Activated CD4-positive, alpha-beta T cell treated with anti-CD3 and anti-CD28 coated beads for 48 hours (primary cell): ENCODE measurements at regions not wholly inside any gene's neighbourhood (a gene's known extent, or its start where the extent isn't known, plus 50 kb on each side); places are given as distances from the start of the nearest gene placed in this dataset.
A peak's percentile ranks its signal among the peaks of the same experiment; 100 is the strongest.

ENCODE experiments used
- DNase-seq: peaks from one replicate; pipeline ENCODE4 v3.0.0-alpha.2; 2020

DNA sequence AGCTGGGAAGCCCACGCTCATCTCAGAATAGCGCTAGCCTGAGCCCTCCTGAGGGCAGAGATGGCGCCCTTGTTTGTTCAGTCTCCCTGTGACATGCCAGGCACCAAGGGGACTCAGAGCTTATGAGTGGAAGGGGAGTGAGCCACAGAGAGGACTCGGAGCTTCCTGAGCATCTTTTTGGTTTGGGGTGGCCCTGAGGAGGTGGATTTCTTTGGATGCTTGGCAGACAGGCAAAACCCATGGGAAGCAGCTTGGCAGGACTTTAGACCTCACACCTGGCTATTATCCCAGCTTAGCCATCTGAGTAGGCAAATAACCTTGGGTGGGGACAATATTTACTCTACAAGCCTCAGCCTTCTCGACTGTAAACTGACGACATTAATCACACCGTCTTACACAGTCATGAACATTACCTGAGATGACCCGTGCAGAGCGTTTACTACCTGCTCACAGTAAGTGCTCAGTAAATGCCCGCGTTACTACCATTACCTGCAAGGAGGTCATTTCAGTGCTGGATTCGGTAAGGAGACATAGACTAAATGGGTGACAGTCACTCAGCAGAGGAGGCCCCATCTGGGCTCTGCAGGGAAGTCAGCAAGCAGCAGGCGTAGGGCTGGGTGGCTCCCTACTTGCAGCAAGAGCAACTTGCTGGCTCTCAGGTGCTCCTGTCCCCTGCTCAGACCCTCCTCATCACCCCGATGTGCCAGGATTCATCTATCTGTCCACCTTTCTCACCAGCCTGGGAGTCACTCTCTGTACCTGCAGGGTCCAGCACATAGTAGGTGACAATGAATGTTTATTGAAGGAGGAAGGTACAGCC lies 54.9 kb downstream of the KLHDC7A start:
- DNase-seq, result no peak

DNA sequence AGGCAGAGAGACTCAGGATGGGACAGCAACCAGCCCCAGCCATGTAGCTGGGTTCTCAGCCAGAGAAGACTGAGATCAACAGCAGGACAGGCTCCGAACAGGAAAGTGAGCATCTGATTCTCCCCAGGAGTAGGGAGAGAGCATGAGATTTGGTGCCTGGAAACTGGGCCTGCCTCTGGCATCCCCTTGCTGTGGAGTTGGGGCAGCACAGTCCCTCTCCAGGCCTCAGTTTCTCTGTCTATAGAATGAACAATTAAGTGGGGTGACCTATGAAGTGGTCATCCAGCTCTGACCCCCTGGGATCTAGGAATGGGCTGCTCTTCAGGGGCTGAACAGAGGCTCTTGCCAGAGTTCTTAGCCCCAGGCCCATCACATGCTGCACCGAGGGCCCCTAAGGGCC lies 55.6 kb downstream of the KLHDC7A start:
- DNase-seq, result no peak

DNA sequence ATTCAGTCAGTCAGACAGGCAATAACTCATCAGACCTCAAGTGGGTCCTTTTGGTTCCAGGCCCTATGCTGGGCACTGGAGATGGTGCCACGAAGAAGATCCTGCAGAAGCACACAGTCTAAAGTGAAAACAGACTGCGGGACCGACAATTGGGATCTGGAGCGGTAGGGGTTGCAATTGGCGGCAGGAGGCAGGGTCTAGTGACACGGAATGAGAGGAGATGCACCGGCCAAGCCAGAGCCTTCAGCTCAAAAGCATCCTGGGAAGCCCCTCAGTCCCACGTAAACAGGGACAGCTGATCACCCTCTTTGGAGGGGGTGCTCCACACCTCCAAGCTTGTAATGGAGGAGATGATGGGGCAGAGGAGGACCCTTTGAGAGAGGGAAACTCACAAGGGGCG lies 56.2 kb downstream of the KLHDC7A start:
- DNase-seq, result no peak

DNA sequence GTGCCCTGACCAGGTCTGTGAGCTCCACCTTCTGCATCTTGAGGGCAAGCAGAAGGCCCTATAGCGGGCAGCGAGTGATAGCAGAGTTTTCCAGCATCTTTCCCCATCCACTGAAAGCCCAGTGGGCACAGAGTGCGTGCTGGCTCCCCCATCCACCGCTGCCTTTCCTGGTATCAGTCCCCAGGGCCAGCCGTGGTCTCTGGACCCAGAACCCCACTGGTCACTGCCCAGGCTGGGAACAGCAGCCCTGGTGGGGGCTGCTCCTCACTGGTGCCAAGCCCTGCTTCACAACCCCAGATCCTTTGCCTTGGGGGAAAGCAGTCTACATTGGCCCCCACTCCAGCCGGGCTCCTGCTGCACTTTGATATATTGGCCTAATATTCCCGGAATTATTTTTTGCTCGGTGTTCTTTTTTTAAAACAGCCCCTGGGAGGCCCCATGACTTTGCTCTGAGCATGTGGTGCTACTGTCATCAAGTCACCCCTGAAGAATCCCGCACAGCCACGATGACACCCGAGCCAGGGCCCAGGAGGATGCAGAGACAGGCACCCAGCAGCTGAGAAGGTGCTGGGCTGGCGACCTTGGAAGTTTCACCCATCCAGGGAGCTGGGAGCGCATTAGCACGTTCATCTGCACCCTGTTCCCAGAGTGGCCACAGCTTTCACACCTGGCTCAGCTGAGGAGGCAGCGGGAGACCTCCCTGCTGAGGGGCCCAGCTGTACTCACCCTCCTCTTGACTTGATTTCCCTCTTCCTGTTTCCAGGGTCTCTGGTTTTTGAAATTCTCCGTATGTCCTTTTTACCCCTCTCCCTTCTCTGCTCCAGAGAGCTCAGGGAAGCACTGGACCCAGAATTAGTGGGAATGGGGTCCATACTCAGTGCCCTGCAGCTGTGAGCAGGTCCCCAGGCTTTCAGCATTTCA lies 56.9 kb downstream of the KLHDC7A start:
- no peak for DNase-seq

GRCh38 chr1:18539171-18539570 lies 58.4 kb downstream of the KLHDC7A start:
- DNase-seq, result no peak

DNA sequence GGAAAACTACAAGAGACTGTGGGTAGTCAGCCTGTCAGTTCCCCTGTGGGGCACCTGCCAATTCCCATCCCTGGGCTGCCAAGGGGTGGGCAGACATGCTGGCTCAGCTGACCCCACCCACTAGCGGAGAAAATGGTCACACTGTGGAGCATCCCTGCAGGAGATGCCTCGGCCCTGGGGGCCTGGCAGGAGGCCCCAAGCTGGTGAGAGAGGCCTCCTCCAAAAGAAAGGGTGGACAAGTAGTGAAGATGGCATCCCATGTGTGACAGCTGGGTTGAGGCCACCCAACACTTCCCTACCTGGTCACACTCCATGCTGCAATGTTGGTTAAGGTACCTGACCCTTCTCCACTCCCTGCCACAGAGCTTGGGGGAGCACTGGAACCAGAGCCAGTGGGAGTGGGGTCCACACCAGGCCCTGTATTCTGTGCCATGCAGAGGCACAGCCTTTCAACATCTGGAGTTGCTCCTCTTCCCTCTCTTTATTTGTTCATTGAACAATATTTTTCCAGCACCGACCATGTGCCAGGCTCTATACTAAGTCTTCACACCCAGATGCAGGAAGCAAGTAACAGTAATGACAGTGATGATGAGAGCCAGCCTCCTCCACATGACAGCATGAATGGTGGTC lies 59.5 kb downstream of the KLHDC7A start:
- no peak for DNase-seq

DNA sequence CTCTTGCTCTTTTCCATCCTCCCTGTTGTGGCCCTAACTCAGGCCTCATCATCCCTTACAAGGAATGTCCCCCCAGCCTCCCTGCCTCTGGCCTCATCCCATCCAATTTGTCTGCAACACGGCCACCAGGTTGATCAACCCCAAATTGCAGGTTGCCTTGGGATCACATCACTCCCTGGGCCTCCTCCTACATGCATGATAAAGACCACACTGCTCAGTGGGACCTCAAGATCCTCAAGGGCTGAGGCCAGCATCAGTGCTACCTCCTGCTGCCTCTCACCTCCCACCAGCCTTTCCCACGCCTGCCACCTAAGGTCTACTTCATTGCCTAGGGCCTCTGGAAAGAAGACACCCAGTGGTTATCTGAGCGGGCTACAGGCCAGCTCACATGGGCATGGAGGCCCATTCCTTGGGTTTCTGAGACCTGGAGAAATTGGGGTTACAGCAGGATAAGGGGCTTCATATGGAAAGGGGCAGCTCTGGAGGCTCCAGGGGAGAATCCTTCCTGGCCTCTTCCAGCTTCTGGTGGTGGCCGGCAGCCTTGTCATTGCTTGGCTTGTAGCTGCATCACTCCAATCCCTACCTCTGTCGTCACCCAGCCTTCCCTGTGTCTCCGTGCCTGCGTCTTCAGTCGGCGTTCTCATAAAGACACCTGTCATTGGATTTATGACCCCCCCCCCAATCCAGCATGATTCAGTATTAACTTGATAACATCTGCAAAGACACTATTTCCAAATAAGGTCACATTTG lies 60.5 kb downstream of the KLHDC7A start:
- DNase-seq, result no peak

DNA sequence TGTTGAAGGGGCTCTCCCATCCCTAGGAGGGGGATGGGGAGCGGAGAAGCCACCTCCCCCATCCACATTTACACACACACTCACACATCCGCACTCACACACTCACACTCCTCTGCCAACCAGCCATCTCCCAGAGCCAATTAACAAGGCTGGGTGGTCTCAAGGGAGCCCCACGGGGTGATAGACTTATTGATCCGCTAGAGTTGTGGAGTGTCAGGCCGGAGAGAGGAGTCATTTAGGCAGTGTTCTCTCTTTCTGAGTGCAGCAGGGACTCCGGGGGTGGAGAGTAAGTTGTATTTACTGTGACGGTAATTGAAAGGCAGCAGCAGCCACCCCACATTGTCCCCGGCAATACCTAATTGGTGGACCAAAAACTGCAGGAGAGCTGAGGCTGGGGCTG lies 61.6 kb downstream of the KLHDC7A start:
- DNase-seq, result no peak

- no peak for DNase-seq
Measured at GRCh38 chr1:18546026-18546425, 65.3 kb downstream of the KLHDC7A start.

DNA sequence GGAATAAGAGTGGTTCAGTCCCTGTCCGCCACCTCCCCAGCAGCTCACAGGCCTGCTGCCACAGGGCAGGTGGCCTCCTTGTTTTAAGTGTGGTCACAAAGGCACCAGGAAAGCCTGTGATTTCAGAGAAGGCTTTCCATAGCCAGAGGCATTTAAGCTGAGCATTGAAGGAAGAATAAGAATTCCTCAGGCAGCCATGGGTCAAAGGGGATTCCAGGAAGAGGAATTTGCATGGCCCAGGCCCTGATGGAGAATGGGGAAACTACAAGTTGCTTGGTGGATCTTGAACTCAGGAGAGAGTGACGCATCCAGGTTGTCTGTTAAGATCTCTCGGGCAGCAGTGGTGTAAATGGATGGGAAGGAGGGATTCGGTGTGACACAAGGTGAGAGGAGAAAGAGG lies 66.7 kb downstream of the KLHDC7A start:
- no peak for DNase-seq

- no peak for DNase-seq
Measured at GRCh38 chr1:18548643-18549042, 67.9 kb downstream of the KLHDC7A start.

DNA sequence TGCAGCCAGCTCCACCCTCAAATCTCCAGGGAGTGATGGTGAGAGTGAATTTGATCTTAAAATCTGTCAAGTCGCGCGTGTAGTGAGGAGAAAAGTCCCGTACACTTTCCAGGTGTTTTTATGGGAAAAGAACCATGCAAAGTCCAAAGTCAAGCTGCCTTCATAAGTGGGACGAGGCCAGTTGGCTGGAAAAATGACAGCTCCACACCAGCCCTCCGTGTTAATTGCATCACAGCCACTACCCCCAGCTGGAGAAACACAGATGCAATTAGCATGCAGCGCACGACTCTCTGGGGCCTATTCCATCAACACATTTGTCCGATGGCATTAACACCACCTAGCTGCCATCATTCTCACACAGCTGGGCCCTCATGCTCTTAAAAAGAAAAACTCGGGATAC lies 68.4 kb downstream of the KLHDC7A start:
- DNase-seq, result no peak

- no peak for DNase-seq
Measured at GRCh38 chr1:18549906-18550305, 69.2 kb downstream of the KLHDC7A start.

- DNase-seq, result no peak
Measured at GRCh38 chr1:18552631-18553030, 71.9 kb downstream of the KLHDC7A start.

- DNase-seq, result no peak
Measured at GRCh38 chr1:18553388-18553787, 72.7 kb downstream of the KLHDC7A start.

DNA sequence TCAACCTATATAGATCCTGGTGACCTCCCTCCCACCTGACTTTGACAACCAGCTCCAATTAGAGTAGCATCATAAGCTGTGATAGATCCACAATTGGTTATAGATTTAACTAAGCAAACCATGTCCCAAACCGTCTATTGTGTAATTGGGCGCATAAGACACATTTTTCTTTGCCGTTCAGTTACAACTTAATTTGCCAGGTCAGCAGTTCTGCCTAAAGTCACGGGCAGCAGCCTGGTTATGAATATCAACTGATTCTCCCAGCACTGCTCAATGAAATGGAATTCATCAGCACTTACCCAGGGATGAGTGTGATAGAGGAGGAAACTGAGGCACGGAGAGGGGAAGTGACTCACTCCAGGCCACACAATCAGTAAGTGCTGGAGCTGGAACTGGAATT lies 73.4 kb downstream of the KLHDC7A start:
- DNase-seq, result no peak

GRCh38 chr1:18554597-18554996 lies 73.9 kb downstream of the KLHDC7A start:
- DNase-seq, result no peak

DNA sequence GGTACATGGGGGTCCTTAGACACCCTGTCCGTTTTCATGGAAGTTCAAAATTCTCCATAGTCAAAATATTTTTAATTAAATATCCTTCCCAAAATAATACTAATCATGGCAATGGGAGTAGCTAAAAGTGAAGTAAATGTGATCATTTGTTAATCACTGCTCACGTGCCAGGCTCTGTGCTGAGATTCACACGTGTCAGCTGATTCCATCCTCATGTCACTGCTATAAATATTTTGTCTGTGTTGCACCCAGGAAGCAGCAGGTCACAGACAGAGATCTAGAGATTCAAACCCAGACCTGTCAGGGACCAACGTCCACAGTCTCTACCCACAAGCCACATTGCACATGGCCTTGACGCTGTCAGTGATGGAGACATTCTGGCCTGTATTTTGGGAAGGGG lies 74.3 kb downstream of the KLHDC7A start:
- DNase-seq, result no peak

DNA sequence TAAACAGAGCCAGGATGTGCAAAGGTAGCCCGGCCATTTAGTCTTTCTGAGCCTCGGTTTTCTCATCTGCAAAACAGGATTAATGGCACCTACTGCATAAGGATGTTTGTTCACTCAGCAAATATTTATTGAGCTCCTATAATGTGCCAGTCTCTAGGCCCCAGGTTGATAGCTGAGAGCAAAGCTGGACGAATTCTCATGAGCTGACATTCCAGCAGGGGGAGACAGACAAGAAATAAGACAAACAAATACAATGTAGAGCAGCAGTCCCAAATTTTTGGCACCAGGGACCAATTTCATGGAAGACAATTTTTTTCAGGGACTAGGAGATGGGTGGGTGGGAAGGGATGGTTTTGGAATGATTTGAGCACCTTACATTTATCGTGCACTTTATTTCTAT lies 74.3 kb upstream of the PAX7 start:
- DNase-seq, result no peak

GRCh38 chr1:18557621-18558465 lies 72.8 kb upstream of the PAX7 start:
- DNase-seq, result peak; percentile 66

DNA sequence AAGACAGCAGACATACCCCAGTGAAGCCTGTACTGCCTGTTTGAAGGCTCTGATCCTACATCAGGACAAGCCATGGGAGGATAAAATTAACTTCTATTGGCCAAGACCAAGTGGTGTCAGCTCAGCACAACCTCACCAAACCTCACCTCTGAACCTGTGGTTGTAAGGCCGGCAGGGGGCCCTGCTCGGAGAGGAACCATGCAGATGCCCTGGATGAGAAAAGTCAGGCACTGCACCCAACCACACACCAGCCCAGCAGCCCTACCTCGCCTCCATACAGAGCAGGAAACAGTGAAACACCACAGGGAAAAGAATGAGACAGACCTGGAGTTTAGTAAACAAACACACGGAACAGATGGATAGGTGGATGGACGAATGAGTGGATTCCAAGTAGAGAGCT lies 70.0 kb upstream of the PAX7 start:
- no peak for DNase-seq

- no peak for DNase-seq
Measured at GRCh38 chr1:18561967-18562366, 68.7 kb upstream of the PAX7 start.
